GM19463 (cell line): ENCODE measurements at regions not wholly inside any gene's neighbourhood (a gene's known extent, or its start where the extent isn't known, plus 50 kb on each side); places are given as distances from the start of the nearest gene placed in this dataset.

ENCODE experiments used
- ATAC-seq: cut with Tn5 transposase; IDR thresholded peaks from one replicate; pipeline ENCODE4 v1.9.1; 2021; ENCODE audit warnings: mild to moderate bottlenecking, moderate library complexity; ENCODE audit not compliant: unreplicated experiment

DNA sequence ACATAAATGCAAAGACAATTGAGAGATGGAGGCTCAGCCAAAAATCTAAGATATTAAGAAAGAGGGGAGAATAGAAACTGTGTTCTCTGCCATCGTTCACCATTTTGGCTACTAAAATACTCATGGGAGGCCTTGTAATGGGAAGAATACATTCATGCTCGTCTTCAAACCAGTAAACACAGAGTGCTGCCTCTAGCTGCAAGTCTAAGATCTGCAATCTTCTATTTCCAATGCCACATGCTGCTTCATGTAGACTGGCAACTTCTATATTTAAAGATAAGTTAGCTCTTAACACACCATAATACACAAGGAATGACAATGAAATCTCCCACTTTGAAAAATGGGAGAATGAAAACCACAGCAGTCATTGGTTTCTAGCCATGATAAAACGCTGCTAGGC is 387.3 kb downstream of the HS3ST3B1 start:
- ATAC-seq = no peak

DNA sequence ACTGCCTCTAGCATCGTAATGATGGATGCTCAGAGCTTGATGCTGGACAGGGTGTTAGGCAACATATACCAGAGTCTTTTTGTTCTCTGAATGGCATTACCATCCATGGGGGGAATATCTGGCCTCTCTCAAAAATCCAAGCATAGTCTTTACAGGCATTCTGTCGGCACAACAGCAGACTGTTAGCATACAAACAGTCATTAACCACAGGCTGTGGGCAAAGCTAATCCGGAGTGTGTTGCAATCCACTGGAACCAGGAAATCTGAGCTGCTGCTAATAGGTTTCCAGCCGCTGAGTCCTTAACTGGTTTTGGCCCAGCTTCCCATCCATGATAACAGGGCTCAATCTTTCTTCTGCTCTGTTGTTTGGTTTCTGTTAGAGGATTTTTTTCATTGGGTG is 371.9 kb downstream of the HS3ST3B1 start:
- ATAC-seq = no peak

DNA sequence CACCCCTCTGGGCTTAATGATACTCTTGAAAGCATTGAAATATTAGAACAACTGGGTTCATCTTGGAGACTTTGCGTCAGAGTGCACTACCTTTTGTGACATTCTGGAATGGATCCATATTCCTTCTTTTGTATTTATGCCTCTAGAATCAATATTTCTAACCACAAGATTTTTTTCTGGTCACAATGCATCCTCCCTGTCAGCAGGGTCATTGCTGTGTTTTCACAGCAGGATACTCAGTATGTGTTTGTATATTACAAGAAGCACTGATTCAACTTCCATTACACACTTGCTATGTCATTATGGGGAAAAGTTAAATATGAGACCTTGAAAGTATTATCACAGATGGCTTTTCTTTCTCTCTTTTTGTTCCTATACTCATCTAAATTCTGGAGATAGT is 370.0 kb downstream of the HS3ST3B1 start:
- ATAC-seq = no peak

DNA sequence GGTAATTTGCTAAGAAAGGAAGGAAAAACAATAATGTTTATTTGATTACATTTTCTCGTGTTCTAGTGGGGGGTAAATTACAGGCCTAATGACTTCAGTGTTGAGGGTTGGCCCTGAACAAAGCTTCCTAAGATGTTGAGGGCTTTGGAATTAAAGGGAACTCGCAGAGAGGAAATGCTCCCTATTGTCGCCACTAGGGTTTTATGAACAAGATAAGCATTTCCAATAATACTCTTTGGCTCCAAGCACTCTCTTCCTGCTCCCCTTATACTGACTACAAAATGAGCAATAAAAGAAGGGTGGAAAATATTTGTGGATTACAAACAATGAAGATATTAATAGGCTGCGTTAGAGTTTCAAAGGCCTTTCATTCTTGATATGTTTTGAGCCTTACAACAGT is 363.6 kb downstream of the HS3ST3B1 start:
- no peak for ATAC-seq

DNA sequence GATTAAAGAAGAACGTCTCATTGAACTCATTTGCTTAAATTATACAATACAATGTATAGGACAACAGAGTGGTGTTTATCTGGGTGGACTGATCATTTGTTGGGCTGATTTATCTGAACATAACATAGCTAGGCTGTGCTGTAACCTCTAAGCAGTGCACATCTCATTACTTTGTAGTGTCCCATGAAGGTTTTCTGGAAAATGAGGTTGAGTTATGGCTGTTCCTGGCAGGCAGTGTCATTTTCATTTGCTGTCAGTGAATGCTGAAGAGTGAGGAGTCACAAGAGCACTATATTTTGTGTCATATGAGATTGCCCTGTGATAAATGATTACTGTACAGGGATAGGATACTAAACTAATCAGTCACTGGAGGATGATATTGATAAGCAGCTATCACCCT is 340.2 kb downstream of the HS3ST3B1 start:
- ATAC-seq = no peak

DNA sequence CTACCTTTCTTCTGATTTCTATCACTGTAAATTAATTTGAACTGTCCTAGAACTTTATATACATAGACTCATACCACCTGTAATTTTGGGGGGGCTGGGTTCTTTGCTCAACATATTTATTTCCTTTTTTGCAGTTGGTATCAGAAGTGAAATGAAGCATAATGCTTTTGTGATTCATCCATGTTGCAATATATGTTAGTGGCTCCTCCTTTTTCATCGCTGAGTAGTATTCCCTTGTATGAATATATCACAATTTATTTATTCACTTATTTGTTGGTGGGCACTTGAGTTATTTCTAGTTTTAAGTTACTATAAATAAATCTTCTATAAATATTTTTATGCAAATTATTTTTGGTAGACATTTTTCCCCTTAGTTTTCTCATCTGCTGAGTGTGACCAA is 336.4 kb downstream of the HS3ST3B1 start:
- no peak for ATAC-seq

DNA sequence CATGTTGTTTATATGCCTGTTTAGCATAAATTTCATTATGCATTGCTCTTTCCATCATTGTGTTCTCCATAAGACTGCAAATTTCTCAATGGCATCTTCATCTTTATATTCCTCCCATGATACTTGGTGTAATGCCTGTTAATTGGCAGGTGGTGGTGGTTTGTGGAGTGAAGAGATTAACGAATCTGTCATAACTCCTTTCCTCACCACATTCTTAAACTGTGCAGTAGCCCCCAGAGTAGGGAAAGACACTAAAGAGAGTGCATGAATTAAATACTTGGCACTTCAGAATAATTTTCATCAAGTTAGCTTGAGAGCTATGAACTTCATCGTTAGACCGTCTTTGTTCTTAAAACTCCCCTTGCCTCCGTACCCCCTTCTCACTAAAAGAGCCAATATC is 329.7 kb downstream of the HS3ST3B1 start:
- no peak for ATAC-seq

DNA sequence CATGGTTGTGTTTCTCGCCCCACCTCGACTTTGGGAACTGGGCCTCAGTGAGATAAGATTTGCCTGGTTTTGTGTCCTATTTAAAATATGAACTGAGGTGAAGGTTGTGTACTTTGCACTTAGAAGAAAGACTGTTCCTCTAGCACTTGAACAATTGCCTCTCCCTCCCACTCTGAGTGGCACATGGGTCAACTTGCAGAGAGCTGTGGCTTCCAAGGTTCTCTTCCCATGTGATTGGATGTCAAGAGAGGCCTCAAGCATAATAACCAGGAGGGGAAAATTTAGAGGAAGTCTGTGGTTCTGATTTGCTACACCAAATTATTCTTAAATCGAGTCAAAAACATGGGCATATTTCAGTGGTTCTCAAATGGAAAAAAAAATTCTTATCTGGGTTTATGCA is 329.2 kb downstream of the HS3ST3B1 start:
- no peak for ATAC-seq

DNA sequence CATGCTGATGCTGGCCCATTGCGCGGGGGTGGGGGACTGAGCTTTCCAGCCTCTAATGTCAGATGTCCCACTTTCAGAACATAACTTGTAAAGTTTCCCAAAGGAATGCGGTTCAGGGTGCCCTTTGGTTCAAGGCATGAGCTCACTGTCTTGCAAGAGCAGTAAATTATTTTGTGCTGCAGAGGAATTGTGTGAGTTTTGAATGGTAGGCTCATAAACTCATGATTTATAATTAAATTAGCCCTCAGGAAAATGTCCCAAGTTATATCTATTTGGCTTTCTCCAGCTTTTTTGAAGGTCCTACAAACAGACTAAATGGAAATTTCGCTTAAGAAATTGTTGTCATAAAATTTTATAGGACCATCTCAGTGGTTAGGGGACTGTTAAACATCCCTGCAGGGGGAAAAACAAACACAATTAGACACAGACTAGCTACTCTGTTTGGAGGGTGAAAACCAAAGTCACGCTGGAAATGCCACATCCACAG is 321.8 kb downstream of the HS3ST3B1 start:
- no peak for ATAC-seq

DNA sequence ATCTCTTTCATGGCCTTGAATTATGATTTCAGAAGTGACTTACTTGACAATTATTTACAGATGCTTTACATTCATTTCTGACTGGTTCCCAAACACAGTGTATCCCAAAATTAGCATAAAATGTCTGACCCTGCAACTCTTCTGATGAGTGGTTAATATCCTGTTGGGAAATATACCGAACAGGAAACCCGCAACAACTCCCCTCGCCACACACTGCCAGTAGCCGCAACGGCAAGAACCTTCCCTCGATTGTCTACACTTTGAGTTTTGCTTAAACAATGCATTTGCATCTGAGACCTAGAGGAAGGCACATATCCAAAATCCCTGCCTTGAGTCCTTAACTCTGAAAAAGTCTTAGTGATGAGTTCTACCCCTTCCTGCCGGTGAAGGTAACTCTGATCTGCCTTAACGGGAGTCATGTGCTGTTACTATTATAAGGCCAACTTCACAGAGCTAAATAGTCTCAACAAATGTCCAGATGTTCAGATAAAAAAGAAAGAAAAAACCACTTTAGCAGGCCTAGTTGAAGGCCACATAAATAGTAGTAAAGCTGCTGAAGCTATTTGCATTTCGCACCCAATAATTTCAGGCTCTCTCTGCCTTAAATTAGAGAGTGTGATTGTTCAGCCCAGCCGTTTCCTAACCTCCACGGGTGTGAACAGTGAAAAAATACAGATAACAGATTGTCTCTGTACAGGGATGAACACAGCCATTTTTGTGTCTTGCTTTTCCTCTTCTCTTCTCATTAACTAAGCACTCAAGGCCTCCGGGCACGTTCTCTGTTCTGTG is 321.1 kb downstream of the HS3ST3B1 start:
- ATAC-seq = no peak

DNA sequence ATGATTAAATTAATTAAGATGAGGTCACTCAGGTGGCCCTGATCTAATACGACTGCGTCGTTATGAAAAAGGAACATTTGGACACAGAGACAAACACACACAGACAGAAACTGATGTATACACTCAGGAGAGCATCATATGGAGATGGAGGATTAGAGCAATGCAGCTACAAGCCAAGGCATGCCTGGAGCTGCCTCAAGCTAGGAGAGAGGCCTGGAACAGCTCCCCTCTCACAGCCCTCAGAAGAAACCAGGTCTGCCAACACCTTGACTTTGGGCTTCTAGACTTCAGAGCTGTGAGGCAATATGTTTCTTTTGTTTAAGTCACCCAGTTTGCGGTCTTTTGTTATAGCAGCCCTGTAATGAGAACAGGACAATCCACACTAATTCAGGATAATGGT is 318.9 kb downstream of the HS3ST3B1 start:
- ATAC-seq = no peak

DNA sequence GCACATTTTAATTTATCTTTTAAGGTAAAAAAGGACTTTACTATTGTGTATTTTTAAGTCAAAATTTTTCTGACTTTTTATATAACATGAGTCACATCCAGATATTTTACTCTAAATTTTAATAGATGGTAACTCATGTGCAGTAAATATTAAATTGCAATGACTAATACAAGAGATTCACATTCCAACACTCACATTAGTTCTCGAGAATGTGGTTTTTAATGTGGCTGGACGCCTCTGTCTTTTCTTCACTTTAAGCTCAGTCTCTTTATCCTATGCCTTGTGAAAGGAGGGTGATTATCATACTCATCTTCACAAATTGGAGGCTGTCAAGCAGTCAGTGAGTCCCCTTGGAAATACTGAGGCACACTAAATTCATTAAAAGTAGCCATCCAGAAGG is 315.6 kb downstream of the HS3ST3B1 start:
- no peak for ATAC-seq

DNA sequence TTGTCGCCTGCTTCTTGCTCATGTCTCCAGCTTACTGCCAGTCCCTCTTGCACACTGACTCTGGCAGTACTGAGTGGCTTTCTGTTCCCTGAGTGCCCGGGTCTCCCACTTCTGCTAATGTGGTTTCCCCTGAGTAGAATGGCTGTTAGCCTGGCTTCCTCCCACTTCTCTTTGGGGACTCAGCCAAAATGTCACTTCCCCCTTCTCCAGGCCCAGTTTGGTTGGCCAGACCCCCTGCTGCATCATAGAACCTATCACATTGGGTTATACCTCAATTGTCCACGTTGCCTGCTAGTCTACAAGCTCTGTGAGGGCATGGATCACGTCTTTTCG is 304.4 kb downstream of the HS3ST3B1 start:
- ATAC-seq = no peak

DNA sequence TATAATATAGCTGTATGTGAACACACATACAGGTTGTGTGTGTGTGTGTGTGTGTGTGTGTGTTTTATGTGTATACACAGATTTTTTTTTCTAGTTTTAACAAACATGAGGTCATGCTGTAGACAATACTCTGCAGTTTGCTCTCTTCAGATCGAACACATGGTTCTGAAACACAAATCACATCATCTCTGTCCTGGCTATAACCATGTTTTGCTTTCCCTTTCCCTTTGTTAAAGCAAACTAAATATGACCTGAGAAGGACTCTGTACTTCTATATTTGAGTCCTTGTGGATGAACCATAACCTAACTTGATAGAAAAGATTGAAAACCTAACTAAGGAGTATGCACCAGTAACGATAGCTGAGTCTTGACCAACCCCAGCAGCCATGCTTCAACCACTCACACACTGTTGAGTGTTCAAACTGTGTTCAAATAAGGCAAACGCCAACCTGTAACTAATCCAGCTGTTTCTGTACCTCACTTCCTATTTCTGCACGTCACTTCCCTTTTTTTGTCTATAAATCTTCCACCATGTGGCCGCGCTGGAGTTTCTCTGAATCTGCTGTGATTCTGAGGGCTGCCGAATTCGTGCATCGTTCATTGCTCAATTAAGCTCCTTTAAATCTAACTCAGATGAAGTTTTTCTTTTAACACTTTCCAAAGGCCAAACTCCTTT is 303.8 kb downstream of the HS3ST3B1 start:
- no peak for ATAC-seq

DNA sequence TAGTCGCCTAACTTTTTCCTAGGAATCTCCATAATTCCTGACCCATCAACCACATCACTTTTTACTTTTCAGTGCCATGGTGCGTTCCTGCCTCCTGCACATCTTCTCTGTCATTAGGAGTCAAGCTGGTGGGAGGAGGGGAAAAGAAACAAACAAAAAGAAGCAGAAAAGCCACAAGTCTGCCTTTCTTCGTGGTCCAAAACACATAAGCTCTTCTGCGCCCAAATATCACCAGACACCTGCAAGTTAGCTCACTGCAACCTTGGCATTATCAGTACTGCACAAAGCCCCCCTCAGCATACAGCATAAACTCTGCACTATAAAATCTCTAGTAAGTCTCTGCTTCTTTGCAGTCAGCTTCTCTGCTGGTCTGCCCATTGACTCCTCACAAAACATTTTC is 295.3 kb downstream of the HS3ST3B1 start:
- no peak for ATAC-seq

DNA sequence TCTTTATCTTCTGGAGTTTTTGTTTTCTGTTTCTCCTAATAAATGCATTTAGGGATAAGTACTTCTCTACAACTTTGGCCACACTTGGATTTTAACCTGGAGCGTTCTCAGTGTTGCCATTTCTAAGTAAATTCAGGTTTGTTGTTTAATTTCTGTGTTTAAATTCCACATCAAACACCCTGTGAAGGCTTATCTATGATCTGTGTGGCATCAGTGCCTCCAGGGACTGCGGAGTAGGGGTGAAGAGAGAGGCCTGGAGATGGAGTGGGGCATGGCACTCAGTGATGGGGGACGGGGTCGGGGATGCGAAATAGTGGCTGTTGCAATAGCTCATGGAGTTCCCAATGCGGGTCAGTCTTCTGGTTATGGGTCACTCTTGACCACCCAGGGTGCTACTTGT is 294.8 kb downstream of the HS3ST3B1 start:
- no peak for ATAC-seq

DNA sequence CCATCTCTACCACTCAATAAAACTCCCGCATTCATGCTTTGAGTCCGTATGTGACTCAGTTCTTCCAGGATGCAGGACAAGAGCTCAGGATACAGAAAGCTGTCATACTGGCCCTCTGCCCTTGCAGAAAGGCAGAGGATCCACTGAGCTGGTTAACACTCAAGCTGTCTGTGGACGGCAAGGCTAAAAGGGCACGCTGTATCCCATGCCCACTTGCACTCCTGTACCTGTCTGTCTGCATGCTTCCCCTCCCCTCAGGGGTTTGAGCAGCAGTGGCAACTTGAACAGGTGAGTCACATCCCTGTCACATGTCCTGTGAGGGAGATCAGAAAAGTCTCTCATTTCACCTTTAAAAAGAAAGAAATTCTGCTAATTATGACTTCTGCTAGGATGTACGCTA is 293.8 kb downstream of the HS3ST3B1 start:
- no peak for ATAC-seq

DNA sequence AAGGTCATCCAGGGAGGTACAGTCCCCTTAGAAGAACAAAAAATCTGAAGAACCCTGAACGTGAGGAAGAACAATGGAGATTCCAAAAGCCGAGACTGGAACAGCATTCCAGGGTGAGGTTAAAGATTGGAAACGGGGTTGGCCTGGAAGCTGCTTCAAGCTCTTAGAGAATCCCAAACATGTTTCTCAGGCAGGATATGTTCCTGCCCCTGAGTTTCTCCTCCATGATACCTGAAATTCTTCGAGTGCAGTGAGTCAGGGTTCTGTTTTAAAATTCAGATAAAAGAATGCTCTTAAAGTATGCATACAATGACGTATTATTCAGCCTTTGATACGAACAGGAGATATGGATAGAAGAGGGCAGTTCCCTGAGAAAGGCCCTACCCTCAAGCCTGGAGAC is 293.1 kb downstream of the HS3ST3B1 start:
- ATAC-seq = no peak

DNA sequence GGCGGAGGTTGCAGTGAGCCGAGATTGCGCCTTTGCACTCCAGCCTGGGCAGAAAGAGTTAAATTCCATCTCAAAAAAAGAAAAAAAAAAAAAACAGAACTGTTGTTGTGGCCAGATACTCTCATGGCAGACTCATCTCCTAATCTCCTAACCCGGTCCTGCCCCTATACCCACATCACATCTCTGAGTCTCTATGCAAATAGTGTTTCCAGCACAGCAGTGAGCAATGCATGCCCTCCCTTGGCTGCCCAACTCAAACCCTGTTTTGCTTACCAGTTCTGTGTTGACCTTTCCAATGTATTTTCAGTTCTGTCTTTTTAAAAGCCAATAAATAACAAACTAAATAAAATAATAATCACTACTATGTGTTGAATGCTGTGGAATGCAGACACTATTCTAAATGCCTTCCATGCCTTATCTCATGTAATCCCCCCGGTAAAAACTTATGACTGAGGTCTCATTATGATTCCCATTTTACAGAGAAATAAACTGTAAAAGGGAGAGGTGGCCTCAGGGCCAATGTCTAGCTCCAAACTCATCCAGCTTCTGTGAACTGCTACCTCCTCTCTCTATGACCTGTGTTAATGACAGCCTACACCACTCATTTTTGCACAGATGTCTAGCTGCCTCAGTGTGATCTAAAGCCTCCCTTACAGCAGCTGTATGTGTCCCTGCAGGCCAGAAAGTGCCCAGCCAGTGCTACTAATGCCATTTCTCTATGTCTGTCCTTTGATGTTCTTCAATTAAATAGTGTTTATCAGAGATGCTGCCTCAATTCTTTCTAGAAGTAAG is 289.8 kb downstream of the HS3ST3B1 start:
- ATAC-seq = no peak

DNA sequence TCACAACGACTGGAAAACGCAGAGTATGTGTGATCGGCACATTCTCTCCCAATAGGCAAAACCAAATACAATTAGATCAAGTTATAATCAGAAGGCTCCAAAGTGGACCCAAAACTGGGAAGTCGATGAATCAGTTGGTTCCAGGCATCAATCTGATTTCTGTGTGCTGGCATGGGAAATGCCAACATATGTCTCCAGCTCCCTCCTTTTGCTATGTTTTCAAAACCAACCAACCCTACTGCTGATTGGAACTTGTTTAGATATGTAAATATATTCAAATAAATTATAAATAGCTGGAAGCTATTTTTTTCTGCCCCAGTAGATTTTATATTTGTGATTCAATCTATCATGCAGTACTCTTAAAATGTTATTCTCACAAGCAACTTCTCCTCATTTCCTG is 284.2 kb downstream of the HS3ST3B1 start:
- no peak for ATAC-seq

DNA sequence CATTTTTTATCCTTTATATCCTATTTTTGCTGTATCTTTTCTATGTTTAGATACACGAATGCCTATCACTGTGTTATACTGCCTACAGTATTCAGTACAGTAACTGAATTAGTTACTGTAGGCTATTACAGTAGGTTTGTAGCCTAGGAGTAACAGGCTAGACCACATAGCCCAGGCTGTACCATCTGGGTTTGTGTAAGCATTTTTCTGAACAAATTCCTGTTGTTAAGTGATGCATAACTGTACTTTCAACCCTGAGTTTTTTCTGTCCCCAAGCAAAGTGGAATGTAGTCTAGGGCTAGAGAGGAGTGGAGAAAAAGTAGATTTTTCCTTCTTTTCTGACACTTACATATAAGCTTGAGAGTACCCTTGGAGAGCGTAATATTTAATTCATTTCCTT is 282.1 kb downstream of the HS3ST3B1 start:
- ATAC-seq = no peak
